Spinal cord (tissue), 9 donors: ENCODE measurements at regions not wholly inside any gene's neighbourhood (a gene's known extent, or its start where the extent isn't known, plus 50 kb on each side); places are given as distances from the start of the nearest gene placed in this dataset.

Experiments
- DNase-seq, 6 donors: peaks; one replicate each; pipeline versions ENCODE4 v3.0.0 to v3.0.0-alpha.2; 2013 to 2015; ENCODE audit warnings: low spot score in 6 of 6, low read depth in 4 of 6
- H3K27ac ChIP-seq: one replicate; pipeline ENCODE4 v1.5.1; 2013; ENCODE audit warnings: low read depth, low read length, control low read depth
- H3K27me3 ChIP-seq: one replicate; pipeline ENCODE4 v1.6.1; 2013; ENCODE audit warnings: low read length; ENCODE audit not compliant: control insufficient read depth, insufficient read depth
- H3K36me3 ChIP-seq: one replicate; pipeline ENCODE4 v1.6.1; 2013; ENCODE audit warnings: low read length; ENCODE audit not compliant: control insufficient read depth, insufficient read depth
- H3K4me1 ChIP-seq: one replicate; pipeline ENCODE4 v1.6.1; 2013; ENCODE audit warnings: low read length; ENCODE audit not compliant: control insufficient read depth, insufficient read depth
- H3K4me3 ChIP-seq: one replicate; pipeline ENCODE4 v1.5.1; 2013; ENCODE audit warnings: low read depth, low read length, control low read depth
- H3K9me3 ChIP-seq: one replicate; pipeline ENCODE4 v1.6.1; 2013; ENCODE audit warnings: low read length; ENCODE audit not compliant: control insufficient read depth, insufficient read depth
- WGBS: methylation state at CpG from one replicate; pipeline ENCODE4 v1.1.5; 2013; ENCODE audit warnings: missing lambda C conversion rate; ENCODE audit not compliant: insufficient coverage; 5-methylcytosine and 5-hydroxymethylcytosine counted together
- donor health status: healthy.

DNA sequence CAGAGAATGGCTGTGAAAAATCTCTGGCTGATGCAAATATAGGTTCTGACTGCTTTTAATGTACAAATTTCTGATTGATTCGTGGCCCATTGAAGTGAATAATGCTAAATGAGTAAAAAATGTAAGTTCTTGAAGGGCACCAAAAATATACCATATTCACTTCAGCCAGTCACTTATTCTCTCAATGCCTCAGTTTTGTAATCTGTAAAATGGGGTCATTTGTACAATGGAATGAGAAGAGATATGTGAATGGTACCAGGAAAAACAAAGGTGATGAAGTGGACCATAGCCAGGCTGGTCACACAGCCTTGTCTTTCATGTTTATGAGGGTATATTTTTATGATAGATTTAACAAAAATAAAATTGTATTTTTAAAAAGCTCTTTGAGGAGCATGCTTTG lies 441.2 kb upstream of the NR3C2 start:
- no peak overlapping the region for H3K27ac ChIP-seq
- H3K36me3 ChIP-seq, result no peaks in the 10 kb centered on the region
- no peaks in the 10 kb centered on the region for H3K27me3 ChIP-seq
- no CpG with 5 or more reads among the region's 1 CpG for WGBS
- no peak overlapping the region for H3K4me3 ChIP-seq
- no peaks in the 10 kb centered on the region for H3K4me1 ChIP-seq
- DNase-seq, result no peak
- H3K9me3 ChIP-seq, result no peaks in the 10 kb centered on the region

DNA sequence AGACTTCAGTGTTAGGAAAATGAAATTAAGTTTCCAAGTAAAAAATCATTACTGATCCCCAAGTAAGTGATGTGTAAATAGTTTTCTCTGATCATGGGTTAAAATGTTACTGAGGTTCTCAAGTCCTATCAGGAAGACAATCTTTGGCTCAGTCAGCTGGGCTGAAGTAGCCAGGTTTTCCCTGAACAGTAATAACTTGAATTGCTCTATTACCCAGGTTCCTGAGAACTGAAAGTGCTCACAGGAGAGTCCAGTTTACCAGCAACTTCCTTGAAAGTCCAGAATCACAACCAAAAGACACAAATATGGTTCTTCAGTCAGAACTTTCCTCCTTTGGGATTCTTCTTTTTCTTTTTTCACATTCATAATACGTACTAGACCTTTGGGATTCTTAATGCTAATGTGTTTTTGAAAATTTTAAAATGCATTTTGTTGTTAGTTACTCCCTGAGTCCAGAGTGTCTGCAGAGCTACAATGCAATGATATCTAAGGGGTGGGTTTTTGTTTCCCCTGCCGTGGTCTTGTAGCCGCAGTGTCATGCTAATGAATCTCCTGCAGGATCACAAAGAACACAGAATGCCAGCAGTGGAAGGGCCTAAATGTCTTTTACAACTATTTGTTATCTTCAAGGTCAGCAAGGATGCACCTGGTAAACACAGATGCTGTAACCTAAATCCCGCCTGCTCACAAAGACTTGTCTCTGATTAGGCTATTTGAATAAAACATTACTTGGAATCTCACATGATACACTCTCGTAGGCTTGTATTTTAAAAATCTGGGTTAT lies 439.8 kb upstream of the NR3C2 start:
- no peaks in the 10 kb centered on the region for H3K4me1 ChIP-seq
- no peaks in the 10 kb centered on the region for H3K36me3 ChIP-seq
- DNase-seq, result peak in 1 of 6 donors; percentile 9
- no peak overlapping the region for H3K27ac ChIP-seq
- no peaks in the 10 kb centered on the region for H3K9me3 ChIP-seq
- 20% methylated on average over 1 of the region's 5 CpGs for WGBS
- no peak overlapping the region for H3K4me3 ChIP-seq
- H3K27me3 ChIP-seq, result no peaks in the 10 kb centered on the region

DNA sequence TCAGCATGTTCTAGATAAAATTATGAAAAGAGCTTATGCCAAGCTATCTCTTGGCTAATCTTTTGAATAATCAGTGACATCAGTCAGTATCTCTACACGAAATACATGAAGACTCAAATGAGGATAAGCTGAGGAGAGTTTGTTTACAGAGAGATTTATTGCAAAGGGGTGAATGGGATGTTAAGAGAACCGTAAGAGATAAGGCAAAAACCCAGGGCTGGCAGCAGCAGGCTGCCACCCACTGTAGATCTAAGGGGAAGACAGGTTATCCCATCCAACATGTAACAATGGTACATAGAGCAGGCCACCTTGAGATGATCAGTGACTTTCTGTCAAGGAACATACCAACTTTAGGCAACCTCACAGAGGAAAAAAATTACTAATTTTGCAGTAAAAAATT lies 432.1 kb upstream of the NR3C2 start:
- no peaks in the 10 kb centered on the region for H3K9me3 ChIP-seq
- no peaks in the 10 kb centered on the region for H3K36me3 ChIP-seq
- H3K4me3 ChIP-seq, result no peak overlapping the region
- DNase-seq, result no peak
- H3K27me3 ChIP-seq, result no peaks in the 10 kb centered on the region
- H3K4me1 ChIP-seq, result no peaks in the 10 kb centered on the region
- WGBS, result 40% methylated on average over 1 of the region's 2 CpGs
- no peak overlapping the region for H3K27ac ChIP-seq

DNA sequence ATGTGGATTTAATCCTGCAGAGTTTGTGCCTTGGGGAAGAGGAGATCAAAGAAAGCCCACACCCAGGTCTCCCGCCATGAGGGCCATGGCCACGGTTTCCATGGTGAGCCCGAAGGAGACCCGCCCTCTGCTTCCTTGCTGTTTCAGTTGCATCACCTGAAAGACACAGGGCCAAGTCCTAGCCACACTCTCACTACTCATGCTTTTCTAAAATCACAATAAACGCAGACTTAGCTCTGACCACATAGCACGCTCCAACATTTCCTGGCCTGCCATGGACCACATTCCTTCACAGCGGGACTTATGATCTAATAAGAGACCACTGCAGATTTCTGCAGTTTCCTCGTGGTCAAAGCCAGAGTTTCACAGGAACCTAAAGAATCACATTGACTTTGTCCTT lies 426.0 kb upstream of the NR3C2 start:
- no peaks in the 10 kb centered on the region for H3K4me1 ChIP-seq
- H3K27ac ChIP-seq, result no peak overlapping the region
- H3K27me3 ChIP-seq, result no peaks in the 10 kb centered on the region
- peak in 1 of 6 donors; percentile 42 for DNase-seq
- 83% methylated on average over 8 of the region's 8 CpGs for WGBS
- H3K9me3 ChIP-seq, result no peaks in the 10 kb centered on the region
- no peaks in the 10 kb centered on the region for H3K36me3 ChIP-seq
- H3K4me3 ChIP-seq, result no peak overlapping the region

DNA sequence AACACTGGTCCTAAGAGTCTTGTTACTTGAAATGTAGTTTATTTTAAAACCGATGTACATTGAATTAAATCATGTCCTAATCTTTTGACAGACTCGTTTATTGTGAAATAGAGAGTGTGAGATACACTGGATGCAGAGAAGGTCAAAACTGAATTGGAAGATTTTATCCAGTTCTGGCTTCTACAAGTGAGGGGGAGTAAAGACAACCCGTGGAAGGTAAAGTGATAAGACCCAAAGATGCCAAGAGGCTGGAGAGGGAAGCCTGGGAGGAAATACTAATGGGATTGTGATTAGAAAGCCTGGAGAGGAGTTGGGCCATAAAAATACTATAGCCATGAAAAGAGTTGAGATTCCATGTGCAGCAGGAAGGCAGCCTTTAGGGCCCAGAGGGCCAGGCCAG lies 424.5 kb upstream of the NR3C2 start:
- 90% methylated on average over 3 of the region's 3 CpGs for WGBS
- no peaks in the 10 kb centered on the region for H3K4me1 ChIP-seq
- H3K9me3 ChIP-seq, result no peaks in the 10 kb centered on the region
- no peaks in the 10 kb centered on the region for H3K36me3 ChIP-seq
- H3K27me3 ChIP-seq, result no peaks in the 10 kb centered on the region
- no peak for DNase-seq
- H3K27ac ChIP-seq, result no peak overlapping the region
- H3K4me3 ChIP-seq, result no peak overlapping the region

DNA sequence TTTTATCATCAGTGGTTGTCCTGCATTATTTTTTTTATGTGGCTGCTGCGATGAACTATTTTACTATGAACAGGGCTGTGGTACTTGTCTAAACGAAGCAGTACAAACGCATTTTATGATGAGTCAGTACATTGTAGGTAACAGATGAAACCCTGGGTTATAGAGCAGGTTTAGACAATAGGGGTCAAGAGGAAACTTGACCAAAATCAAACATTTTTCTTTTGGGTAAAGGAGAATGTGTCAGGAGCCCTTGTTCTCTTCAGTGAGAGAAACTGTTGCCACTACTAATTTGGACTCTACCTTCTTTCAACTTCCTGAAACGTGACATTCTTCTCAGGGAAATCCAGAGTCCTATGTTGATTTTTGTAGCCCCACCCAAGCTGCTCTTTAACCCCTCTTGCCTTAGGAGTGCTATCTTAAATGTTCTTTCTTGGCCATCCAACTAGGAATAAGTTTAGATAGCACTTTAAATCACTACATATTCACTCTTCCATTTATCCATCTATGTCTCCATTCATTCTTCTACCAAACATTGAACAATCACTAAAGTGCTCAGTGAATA lies 415.8 kb upstream of the NR3C2 start:
- Histone ChIP-seq H3K36me3 (no peaks in the 10 kb centered on the region), H3K27ac (no peak overlapping the region), H3K9me3 (no peaks in the 10 kb centered on the region), H3K4me1 (no peaks in the 10 kb centered on the region), H3K4me3 (no peak overlapping the region), H3K27me3 (no peaks in the 10 kb centered on the region)
- no peak for DNase-seq
- 52% methylated on average over 2 of the region's 4 CpGs for WGBS

DNA sequence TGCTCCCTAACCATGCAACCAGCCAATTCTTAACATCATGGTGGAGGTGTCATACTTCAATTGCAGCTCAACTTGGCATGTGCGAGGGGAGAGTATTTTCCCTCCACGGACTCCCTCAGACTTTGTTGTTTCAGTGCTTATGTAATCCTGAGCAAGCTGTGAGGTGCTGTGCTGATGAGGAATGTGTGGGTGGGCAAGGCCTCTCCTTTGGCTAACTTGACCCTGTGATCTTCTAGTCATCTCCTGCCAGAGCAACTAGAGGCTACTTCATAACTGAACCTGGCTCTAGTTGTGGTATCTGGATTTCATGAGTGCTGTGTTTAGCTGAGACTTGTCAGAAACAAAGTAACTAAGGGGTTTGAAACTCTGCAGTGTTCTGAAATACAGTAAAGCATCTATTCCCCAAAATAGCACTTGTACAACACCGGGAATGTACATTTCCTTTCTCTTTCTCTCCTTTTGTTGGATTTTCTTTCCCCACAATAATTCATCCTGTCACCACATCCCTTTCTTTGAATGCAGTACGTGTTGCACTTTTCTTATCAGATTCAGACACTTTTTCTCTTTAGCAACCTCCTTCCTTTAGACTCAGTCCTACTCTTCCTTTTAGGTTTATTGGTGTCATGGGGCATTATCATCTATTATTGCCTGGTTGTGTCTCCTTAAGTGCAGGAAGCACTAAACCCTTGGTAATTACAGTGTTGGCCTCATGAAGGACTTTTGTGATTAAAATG lies 415.2 kb upstream of the NR3C2 start:
- H3K27ac ChIP-seq, result no peak overlapping the region
- no peaks in the 10 kb centered on the region for H3K36me3 ChIP-seq
- DNase-seq, result peak in 1 of 6 donors; percentile 9
- no peak overlapping the region for H3K4me3 ChIP-seq
- no peaks in the 10 kb centered on the region for H3K9me3 ChIP-seq
- H3K4me1 ChIP-seq, result no peaks in the 10 kb centered on the region
- no peaks in the 10 kb centered on the region for H3K27me3 ChIP-seq
- WGBS, result 60% methylated on average over 2 of the region's 4 CpGs

DNA sequence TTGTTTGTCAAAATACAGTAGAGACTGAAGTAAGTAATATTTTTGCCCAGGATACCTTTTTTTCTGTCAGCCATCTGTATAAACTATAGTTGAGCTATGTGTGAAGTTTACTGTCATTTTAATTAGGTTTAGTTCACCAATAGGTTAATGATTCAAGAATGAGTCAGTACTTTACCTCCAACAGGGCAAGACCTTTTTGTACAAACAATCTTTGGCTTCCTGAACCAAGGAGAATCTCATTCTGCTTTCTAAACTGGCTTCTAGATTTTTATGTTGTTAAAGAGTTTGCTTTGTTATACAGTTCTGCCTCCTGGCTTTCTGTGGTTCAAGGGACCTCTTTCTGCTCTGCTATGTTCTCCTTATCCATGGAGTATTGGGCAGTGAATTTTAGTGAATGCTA lies 412.0 kb upstream of the NR3C2 start:
- no peak overlapping the region for H3K27ac ChIP-seq
- DNase-seq, result no peak
- H3K4me1 ChIP-seq, result no peaks in the 10 kb centered on the region
- no peak overlapping the region for H3K4me3 ChIP-seq
- no peaks in the 10 kb centered on the region for H3K36me3 ChIP-seq
- H3K9me3 ChIP-seq, result no peaks in the 10 kb centered on the region
- no peaks in the 10 kb centered on the region for H3K27me3 ChIP-seq

DNA sequence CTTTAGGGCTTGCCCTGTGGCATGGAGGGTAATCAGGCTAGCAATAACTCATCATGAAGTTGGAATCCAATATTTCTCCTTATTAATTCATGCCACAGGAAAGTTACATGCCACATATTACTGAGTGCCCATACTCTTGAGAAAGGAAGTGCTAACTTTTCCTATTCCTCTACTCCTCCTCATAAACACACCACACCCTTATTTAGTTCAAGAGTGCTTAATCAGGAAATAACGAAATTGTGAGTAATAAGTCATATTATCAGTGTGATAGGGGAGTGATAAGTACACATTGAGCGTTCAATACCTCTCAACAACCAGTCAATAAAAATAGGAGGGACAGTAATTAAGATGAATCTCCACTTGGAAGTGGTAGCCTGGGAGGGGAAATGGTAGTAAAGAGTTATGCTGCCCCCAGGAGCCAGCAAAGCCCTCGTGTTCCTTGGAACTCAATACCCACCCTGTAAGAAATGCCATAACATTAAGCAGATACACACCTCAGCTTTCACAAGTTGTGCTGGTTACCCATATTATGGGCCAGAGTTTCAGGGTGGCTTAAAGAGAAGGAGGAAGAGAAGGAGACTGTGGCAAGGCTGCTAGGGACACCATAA lies 410.0 kb upstream of the NR3C2 start:
- Histone ChIP-seq H3K27ac (no peak overlapping the region), H3K36me3 (no peaks in the 10 kb centered on the region), H3K4me1 (no peaks in the 10 kb centered on the region), H3K4me3 (no peak overlapping the region), H3K27me3 (no peaks in the 10 kb centered on the region), H3K9me3 (no peaks in the 10 kb centered on the region)
- WGBS, result no CpG with 5 or more reads among the region's 3 CpGs
- DNase-seq, result no peak
